Vagina (tissue), 2 donors: ENCODE measurements at regions not wholly inside any gene's neighbourhood (a gene's known extent, or its start where the extent isn't known, plus 50 kb on each side); places are given as distances from the start of the nearest gene placed in this dataset.

Source experiments
- DNase-seq, 2 donors: peaks; one replicate each; pipeline ENCODE4 v3.0.0-alpha.2; 2017; ENCODE audit errors: extremely low spot score in 2 of 2
- H3K27ac ChIP-seq: fragments of 200-600 bp; sonication (generic); one replicate; pipeline ENCODE4 v1.5.1; 2019
- H3K27me3 ChIP-seq: fragments of 200-600 bp; sonication (generic); one replicate; pipeline ENCODE4 v1.5.1; 2019
- H3K36me3 ChIP-seq, 2 donors: fragments of 200-600 bp; sonication (generic); one replicate each; pipeline ENCODE4 v1.5.1; 2017 to 2019
- H3K4me1 ChIP-seq: fragments of 200-600 bp; sonication (generic); one replicate; pipeline ENCODE4 v1.5.1; 2019
- H3K4me3 ChIP-seq, 2 donors: fragments of 200-600 bp; sonication (generic); 1 replicate in 1 of 2; 2 replicates in 1 of 2; pipeline ENCODE4 v1.5.1; 2016 to 2019
- H3K9me3 ChIP-seq: fragments of 200-600 bp; sonication (generic); one replicate; pipeline ENCODE4 v1.5.1; 2019
- CTCF ChIP-seq, 3 experiments: fragments of 450-650 bp in 2 of 3; fragments of 200-600 bp in 1 of 3; sonication (generic) in 1 of 3; IDR thresholded peaks; one replicate each; pipeline ENCODE4 v1.5.1; 2017 to 2019; ENCODE audit warnings: antibody characterized with exemption in 3 of 3, mild to moderate bottlenecking in 2 of 3, moderate library complexity in 2 of 3
- POLR2A ChIP-seq, 2 donors: fragments of 450-650 bp; IDR thresholded peaks; one replicate each; pipeline ENCODE4 v1.6.1; 2017; ENCODE audit warnings: antibody characterized with exemption in 2 of 2, mild to moderate bottlenecking in 2 of 2, moderate library complexity in 2 of 2
- POLR2AphosphoS5 ChIP-seq, 2 donors: sonication (generic); formaldehyde crosslinking; IDR thresholded peaks; one replicate each; pipeline ENCODE4 v1.9.0; 2017; ENCODE audit warnings: antibody characterized with exemption in 2 of 2, mild to moderate bottlenecking in 2 of 2, low read depth in 1 of 2; ENCODE audit not compliant: insufficient read depth in 1 of 2
- intact Hi-C: fragments of 100-400 bp; cut with DNase I; formaldehyde crosslinking; loops from one replicate; pipeline ENCODE4 v1.15.1; 2023

- H3K4me1 ChIP-seq = no peaks in the 10 kb centered on the region
- no peak for TF ChIP-seq POLR2AphosphoS5 (IDR thresholded peaks at IDR 0.05; ENCODE audit: insufficient read depth in 1 of 2, low read depth in 1 of 2)
- no peak for TF ChIP-seq CTCF (IDR thresholded peaks at IDR 0.05)
- TF ChIP-seq POLR2A (IDR thresholded peaks at IDR 0.05) = no peak
- H3K27me3 ChIP-seq = no peaks in the 10 kb centered on the region
- no peak overlapping the region for H3K27ac ChIP-seq
- no peak overlapping the region for H3K4me3 ChIP-seq
- H3K36me3 ChIP-seq = no peaks in the 10 kb centered on the region
- DNase-seq = no peak
- no peaks in the 10 kb centered on the region for H3K9me3 ChIP-seq
- intact Hi-C loops = no loop called here
Observed at GRCh38 chr11:34566736-34567135, 53.1 kb upstream of the ELF5 start.

GRCh38 chr11:34567733-34568132 lies 53.2 kb upstream of the EHF start:
- TF ChIP-seq CTCF (IDR thresholded peaks at IDR 0.05) (no peak), POLR2A (IDR thresholded peaks at IDR 0.05) (no peak), POLR2AphosphoS5 (IDR thresholded peaks at IDR 0.05; ENCODE audit: insufficient read depth in 1 of 2, low read depth in 1 of 2) (peak in 1 of 2 donors; percentile 18)
- Histone ChIP-seq H3K27ac (no peak overlapping the region), H3K4me1 (no peaks in the 10 kb centered on the region), H3K9me3 (no peaks in the 10 kb centered on the region), H3K36me3 (no peaks in the 10 kb centered on the region), H3K4me3 (no peak overlapping the region), H3K27me3 (no peaks in the 10 kb centered on the region)
- intact Hi-C loops = no loop called here
- DNase-seq = no peak

- Histone ChIP-seq H3K27me3 (no peaks in the 10 kb centered on the region), H3K4me1 (no peaks in the 10 kb centered on the region), H3K4me3 (no peak overlapping the region), H3K36me3 (no peaks in the 10 kb centered on the region), H3K27ac (no peak overlapping the region), H3K9me3 (no peaks in the 10 kb centered on the region)
- intact Hi-C loops = no loop called here
- TF ChIP-seq POLR2A (IDR thresholded peaks at IDR 0.05) (no peak), POLR2AphosphoS5 (IDR thresholded peaks at IDR 0.05; ENCODE audit: insufficient read depth in 1 of 2, low read depth in 1 of 2) (peak in 1 of 2 donors; percentile 55), CTCF (IDR thresholded peaks at IDR 0.05) (no peak)
- no peak for DNase-seq
Observed at GRCh38 chr11:34570584-34570983, 50.3 kb upstream of the EHF start.
